ENCODE measurements at regions not wholly inside any gene's neighbourhood (a gene's known extent, or its start where the extent isn't known, plus 50 kb on each side); places are given as distances from the start of the nearest gene placed in this dataset.

GRCh38 chr18:24757134-24757533 is 296.7 kb downstream of the HRH4 start:
- TF ChIP-seq CTCF (IDR thresholded peaks at IDR 0.05) (no peak), ZFX (IDR thresholded peaks at IDR 0.05; ENCODE audit: borderline replicate concordance) (no peak)
- H3K27ac ChIP-seq = no peak overlapping the region

GRCh38 chr18:24761765-24762164 is 301.3 kb downstream of the HRH4 start:
- no peak overlapping the region for H3K27ac ChIP-seq
- TF ChIP-seq ZFX (IDR thresholded peaks at IDR 0.05; ENCODE audit: borderline replicate concordance) (no peak), CTCF (IDR thresholded peaks at IDR 0.05) (no peak)

GRCh38 chr18:24762511-24762910 is 302.1 kb downstream of the HRH4 start:
- TF ChIP-seq ZFX (IDR thresholded peaks at IDR 0.05; ENCODE audit: borderline replicate concordance) (no peak), CTCF (IDR thresholded peaks at IDR 0.05) (no peak)
- H3K27ac ChIP-seq = no peak overlapping the region

- no peak overlapping the region for H3K27ac ChIP-seq
- TF ChIP-seq CTCF (IDR thresholded peaks at IDR 0.05) (no peak), ZFX (IDR thresholded peaks at IDR 0.05; ENCODE audit: borderline replicate concordance) (no peak)
These were observed 303.5 kb downstream of the HRH4 start for GRCh38 chr18:24763765-24764513.

GRCh38 chr18:24764766-24765165 is 304.3 kb downstream of the HRH4 start:
- no peak overlapping the region for H3K27ac ChIP-seq
- TF ChIP-seq CTCF (IDR thresholded peaks at IDR 0.05) = no peak
- TF ChIP-seq ZFX (IDR thresholded peaks at IDR 0.05; ENCODE audit: borderline replicate concordance) = no peak

- TF ChIP-seq CTCF (IDR thresholded peaks at IDR 0.05) = no peak
- no peak for TF ChIP-seq ZFX (IDR thresholded peaks at IDR 0.05; ENCODE audit: borderline replicate concordance)
- H3K27ac ChIP-seq = no peak overlapping the region
These were observed 305.9 kb downstream of the HRH4 start for GRCh38 chr18:24766376-24766775.

- H3K27ac ChIP-seq = no peak overlapping the region
- TF ChIP-seq CTCF (IDR thresholded peaks at IDR 0.05) (no peak), ZFX (IDR thresholded peaks at IDR 0.05; ENCODE audit: borderline replicate concordance) (no peak)
These were observed 310.0 kb downstream of the HRH4 start for GRCh38 chr18:24770311-24771024.

Data from 22Rv1 (cell line).